ENCODE measurements at regions not wholly inside any gene's neighbourhood (a gene's known extent, or its start where the extent isn't known, plus 50 kb on each side); places are given as distances from the start of the nearest gene placed in this dataset.

- no peaks in the 10 kb centered on the region for H3K27me3 ChIP-seq (replicated peaks; ENCODE audit: insufficient read depth, low read depth, low read length, poor library complexity)
- intact Hi-C loops (cut with micrococcal nuclease; ENCODE audit: unreplicated experiment): no loop called here
- BruUV-seq (replicated peaks): no TSS peak
- no peak for DNase-seq (ENCODE audit: low spot score)
- no peaks in the 10 kb centered on the region for H3K9me3 ChIP-seq (ENCODE audit: low read depth, low read length, poor library complexity, severe bottlenecking)
- CTCF ChIA-PET: no interaction called here
- no peak overlapping the region for H3K4me3 ChIP-seq (ENCODE audit: low read depth, low read length, poor library complexity, severe bottlenecking)
- H3K4me1 ChIP-seq (ENCODE audit: insufficient read depth, low read length, poor library complexity, severe bottlenecking): no peaks in the 10 kb centered on the region
- no peaks in the 10 kb centered on the region for H3K36me3 ChIP-seq (ENCODE audit: insufficient read depth, low read length, poor library complexity, severe bottlenecking)
- TF ChIP-seq CTCF (conservative IDR thresholded peaks at IDR 0.05; ENCODE audit: low read depth, low read length) (no peak), EZH2 (IDR thresholded peaks at IDR 0.05; ENCODE audit: borderline replicate concordance, low read depth, low read length, poor library complexity, severe bottlenecking) (no peak)
- no peak overlapping the region for H3K27ac ChIP-seq (ENCODE audit: low read depth, low read length, poor library complexity, severe bottlenecking)
- POLR2A ChIA-PET (ENCODE audit: low non-redundant PET): no interaction called here
Observed at GRCh38 chr2:101610750-101611315, 86.7 kb upstream of the MAP4K4 start.

- Histone ChIP-seq H3K9me3 (ENCODE audit: low read depth, low read length, poor library complexity, severe bottlenecking) (no peaks in the 10 kb centered on the region), H3K4me1 (ENCODE audit: insufficient read depth, low read length, poor library complexity, severe bottlenecking) (no peaks in the 10 kb centered on the region), H3K27me3 (replicated peaks; ENCODE audit: insufficient read depth, low read depth, low read length, poor library complexity) (no peaks in the 10 kb centered on the region), H3K27ac (ENCODE audit: low read depth, low read length, poor library complexity, severe bottlenecking) (no peak overlapping the region), H3K4me3 (ENCODE audit: low read depth, low read length, poor library complexity, severe bottlenecking) (no peak overlapping the region), H3K36me3 (ENCODE audit: insufficient read depth, low read length, poor library complexity, severe bottlenecking) (no peaks in the 10 kb centered on the region)
- POLR2A ChIA-PET (ENCODE audit: low non-redundant PET): no interaction called here
- no peak for TF ChIP-seq EZH2 (IDR thresholded peaks at IDR 0.05; ENCODE audit: borderline replicate concordance, low read depth, low read length, poor library complexity, severe bottlenecking)
- TF ChIP-seq CTCF (conservative IDR thresholded peaks at IDR 0.05; ENCODE audit: low read depth, low read length): no peak
- BruUV-seq (replicated peaks): no TSS peak
- intact Hi-C loops (cut with micrococcal nuclease; ENCODE audit: unreplicated experiment): no loop called here
- no peak for DNase-seq (ENCODE audit: low spot score)
- CTCF ChIA-PET: no interaction called here
Observed at GRCh38 chr2:101609433-101609832, 88.1 kb upstream of the MAP4K4 start.

DNA sequence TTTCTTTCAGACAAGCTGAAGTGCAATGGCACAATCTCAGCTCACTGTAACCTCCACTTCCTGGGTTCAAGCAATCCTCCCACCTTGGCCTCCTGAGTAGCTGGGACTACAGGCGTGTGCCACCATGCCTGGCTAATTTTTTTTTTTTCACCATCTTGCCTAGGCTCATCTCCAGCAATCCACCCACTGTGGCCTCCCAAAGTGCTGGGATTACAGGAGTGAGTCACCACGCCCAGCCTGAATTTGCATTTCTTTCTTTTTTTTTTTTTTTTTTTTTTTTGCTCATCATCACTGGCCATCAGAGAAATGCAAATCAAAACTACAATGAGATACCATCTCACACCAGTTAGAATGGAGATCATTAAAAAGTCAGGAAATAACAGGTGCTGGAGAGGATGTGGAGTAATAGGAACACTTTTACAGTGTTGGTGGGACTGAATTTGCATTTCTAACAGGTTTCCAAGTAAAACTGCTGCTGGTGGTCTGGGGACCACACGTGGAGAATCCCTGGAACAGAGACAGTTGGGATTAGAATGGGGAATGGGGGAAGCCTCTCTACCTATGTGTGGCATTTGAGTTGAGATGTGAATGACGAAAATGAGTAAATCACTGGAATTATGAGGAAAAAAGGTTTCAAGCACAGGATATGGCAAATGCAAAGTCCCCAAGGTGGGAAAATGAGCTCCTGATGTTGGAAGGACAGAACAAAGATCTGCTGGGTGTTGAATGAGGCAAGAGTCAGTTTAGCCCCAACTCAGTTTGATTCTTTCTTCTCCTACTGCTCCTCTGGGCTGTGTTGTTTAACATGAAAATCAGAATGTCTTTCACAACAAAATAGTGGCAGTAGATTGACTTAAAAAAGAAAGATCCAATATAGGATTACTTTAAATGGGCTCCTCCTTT, 88.8 kb upstream of the MAP4K4 start:
- no peak for TF ChIP-seq EZH2 (IDR thresholded peaks at IDR 0.05; ENCODE audit: borderline replicate concordance, low read depth, low read length, poor library complexity, severe bottlenecking)
- TF ChIP-seq CTCF (conservative IDR thresholded peaks at IDR 0.05; ENCODE audit: low read depth, low read length): no peak
- Histone ChIP-seq H3K9me3 (ENCODE audit: low read depth, low read length, poor library complexity, severe bottlenecking) (no peaks in the 10 kb centered on the region), H3K4me3 (ENCODE audit: low read depth, low read length, poor library complexity, severe bottlenecking) (no peak overlapping the region), H3K27me3 (replicated peaks; ENCODE audit: insufficient read depth, low read depth, low read length, poor library complexity) (no peaks in the 10 kb centered on the region), H3K27ac (ENCODE audit: low read depth, low read length, poor library complexity, severe bottlenecking) (no peak overlapping the region), H3K4me1 (ENCODE audit: insufficient read depth, low read length, poor library complexity, severe bottlenecking) (no peaks in the 10 kb centered on the region), H3K36me3 (ENCODE audit: insufficient read depth, low read length, poor library complexity, severe bottlenecking) (no peaks in the 10 kb centered on the region)
- no TSS peak for BruUV-seq (replicated peaks)
- POLR2A ChIA-PET (ENCODE audit: low non-redundant PET): no interaction called here
- intact Hi-C loops (cut with micrococcal nuclease; ENCODE audit: unreplicated experiment): no loop called here
- CTCF ChIA-PET: interaction anchor here (0.6 kb wide), 1 partner anchor 39 kb away, joined by 3 read pairs; no protein-coding TSS in a partner anchor
- peak; percentile 11 for DNase-seq (ENCODE audit: low spot score)
